HG03175 (cell line): ENCODE measurements at regions not wholly inside any gene's neighbourhood (a gene's known extent, or its start where the extent isn't known, plus 50 kb on each side); places are given as distances from the start of the nearest gene placed in this dataset.
A peak's percentile ranks its signal among the peaks of the same experiment; 100 is the strongest.
"Not testable (repeated sequence)": the region's sequence is repeated elsewhere in the genome, so short reads cannot be mapped to it uniquely, and the experiment has no call there.

Experiments
- ATAC-seq: cut with Tn5 transposase; IDR thresholded peaks from one replicate; pipeline ENCODE4 v1.9.1; 2021; ENCODE audit warnings: mild to moderate bottlenecking, moderate library complexity; ENCODE audit not compliant: unreplicated experiment

DNA sequence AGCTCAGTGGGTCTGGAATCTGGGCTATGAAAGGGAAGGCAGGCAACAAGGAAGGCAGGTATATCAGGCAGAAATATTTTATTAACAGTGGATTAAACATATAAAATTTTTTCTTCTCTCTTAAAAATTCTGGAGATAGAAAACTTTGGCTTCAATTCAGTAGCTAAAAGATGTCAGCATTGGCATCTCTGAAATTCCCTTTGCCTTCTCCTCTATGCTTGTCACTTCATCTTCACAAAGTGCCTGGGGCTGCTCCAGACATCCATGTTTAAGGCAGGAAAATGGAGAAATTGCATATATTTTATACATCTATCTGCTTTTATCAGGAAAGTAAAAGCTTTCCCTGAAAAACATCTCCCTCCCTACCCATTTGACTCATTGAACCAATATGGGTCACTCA, 894.1 kb upstream of the API5 start:
- ATAC-seq: no peak

DNA sequence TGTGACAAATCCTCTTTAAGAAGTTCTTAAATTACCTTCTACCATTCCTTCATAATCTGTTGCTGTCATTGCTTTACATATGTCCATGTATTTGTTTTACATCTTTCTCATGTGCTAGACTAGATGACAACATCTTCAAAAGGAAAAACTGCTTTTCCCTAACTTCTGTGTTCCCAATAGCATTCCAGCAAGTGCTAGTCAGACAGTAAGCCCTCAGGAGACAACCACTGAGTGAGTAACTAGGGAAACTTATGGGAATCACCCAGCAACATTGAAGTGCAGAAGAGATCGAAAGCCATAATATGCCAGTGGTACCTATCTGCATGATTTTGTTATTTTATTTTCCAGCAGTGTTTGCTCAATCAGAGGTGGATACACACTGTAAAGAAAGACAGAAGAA, 889.7 kb upstream of the API5 start:
- no peak for ATAC-seq

DNA sequence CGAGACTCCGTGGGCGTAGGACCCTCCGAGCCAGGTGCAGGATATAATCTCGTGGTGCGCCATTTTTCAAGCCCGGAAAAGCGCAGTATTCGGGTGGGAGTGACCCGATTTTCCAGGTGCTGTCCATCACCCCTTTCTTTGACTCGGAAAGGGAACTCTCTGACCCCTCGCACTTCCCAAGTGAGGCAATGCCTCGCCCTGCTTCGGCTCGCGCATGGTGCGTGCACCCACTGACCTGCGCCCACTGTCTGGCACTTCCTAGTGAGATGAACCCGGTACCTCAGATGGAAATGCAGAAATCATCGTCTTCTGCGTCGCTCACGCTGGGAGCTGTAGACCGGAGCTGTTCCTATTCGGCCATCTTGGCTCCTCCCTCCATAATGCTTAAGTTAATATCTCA, 876.9 kb upstream of the API5 start:
- not testable (repeated sequence) for ATAC-seq

DNA sequence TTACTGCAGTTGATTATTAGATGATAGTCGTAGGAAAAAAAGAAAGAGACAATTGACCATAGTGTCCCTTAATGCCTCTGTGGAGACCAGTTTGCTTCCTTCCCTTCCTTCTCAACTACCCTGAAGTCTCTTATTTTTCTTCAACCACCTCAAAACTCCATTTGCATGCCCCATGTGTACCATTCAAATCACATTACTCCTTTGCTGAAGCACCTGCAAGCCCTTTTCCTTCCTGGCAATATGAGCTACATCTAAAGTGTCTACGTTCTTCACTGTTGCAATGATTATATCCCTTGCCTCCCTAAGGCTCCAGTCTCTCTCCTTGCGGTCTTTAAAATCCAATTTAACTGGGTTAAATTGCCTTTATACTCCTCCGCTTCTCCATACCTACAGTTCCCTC, 867.4 kb upstream of the API5 start:
- no peak for ATAC-seq

DNA sequence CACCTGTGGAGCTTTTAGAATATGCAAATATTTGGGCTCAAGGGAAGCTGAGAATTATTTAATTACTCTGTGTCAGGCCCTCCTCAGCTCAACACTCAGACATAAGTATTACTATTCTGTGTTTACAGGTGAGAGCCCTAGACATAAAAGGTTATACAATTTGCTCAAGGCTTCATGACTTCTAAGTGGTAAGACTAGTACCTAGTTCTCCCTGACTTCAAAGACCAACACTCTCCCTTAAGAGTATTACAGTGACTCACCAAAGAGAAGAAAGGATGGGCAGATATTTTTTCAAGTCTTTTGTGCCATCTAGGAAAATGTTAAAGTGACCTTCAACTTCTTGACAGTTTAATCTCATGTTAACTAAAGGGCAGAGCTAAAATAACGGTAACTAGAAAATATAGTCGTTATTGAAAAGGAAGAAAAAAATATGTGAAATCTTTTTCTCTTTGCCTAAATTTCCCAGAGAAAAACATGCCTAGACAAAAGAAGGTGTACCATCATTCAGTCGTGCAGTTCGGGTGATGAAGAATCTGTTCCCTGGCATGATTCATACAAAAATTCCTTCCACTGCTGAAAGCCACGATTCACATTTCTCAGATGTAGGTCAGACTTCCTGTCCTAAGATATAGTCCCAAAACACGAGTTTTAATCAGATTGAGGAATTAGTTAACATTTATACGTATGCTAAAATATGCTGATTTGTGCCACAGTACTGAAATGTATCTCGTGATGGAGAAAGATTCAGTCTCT, 849.1 kb upstream of the API5 start:
- ATAC-seq: no peak

DNA sequence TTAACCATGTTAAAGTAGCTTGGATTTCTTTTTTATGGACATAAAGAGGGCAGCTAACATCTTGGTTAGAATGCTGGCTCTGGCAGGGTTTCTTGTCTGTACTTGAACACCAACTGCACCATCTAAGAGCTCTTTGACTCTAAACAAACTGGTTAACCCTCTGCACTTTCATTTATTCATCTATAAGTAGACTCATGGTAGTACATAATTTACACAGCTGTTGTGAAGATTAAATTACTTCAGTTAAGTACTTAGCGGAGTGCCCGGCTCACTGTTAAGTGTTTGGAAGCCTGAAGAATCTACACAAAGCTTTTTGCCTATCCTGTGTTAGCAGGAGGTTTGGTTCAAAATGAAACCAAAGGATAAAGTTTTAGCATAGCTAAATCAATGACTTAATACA, 846.2 kb upstream of the API5 start:
- ATAC-seq: no peak

DNA sequence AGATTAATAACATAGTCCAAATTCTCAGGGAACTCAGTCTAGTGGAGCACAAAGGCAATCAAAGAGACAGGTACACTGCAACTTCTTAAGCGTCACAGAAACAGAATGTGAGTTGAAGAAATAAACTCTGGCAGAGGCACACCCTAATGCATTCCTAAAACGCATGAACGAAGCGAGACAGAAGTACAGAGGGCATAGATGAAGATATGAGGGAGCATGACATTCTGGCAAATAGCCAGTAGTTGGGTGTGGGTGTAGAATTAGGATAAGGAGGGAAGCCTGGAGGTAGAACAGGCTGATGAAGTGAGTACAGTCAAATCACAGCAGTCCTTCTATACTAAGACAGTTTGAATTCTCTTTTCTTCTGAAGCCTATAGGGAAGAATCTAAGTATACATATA, 838.7 kb upstream of the API5 start:
- ATAC-seq: no peak

DNA sequence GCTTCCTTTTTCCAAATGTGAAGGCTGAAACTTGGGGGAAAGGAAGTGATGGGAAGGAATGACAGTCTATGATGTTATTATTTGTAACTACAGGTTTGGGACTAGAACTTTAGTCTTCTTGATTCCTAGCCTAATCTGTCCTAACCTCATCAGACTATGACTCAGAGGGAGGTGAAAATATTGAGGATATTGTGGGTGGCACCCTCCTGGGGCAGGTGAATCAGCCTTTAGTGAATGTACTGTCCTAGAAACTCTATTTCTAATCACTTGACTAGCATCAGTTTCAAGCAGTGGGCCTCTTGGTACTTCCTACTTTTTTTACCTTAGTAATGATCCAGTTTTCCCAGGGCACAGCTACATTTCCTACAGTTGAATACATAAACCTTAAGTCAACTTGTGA, 829.0 kb upstream of the API5 start:
- ATAC-seq: no peak

DNA sequence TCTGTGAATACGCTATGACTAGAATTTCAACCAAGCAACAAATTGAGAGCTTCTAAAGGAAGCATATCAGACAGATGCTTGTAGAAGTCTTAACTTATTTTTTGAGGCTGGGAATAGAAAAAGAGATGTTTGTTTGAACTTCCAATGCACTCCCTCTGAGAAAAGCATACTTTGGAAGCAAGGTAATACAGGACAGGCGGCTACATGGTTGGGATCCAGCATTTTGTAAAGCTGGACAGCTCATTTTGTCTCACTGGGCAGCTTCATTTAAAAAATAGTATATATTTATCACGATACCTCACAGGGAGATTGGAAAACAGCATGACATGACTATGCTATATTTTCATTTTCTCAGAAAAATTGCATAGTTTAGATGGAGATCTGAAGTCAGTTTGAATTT, 821.3 kb upstream of the API5 start:
- no peak for ATAC-seq

DNA sequence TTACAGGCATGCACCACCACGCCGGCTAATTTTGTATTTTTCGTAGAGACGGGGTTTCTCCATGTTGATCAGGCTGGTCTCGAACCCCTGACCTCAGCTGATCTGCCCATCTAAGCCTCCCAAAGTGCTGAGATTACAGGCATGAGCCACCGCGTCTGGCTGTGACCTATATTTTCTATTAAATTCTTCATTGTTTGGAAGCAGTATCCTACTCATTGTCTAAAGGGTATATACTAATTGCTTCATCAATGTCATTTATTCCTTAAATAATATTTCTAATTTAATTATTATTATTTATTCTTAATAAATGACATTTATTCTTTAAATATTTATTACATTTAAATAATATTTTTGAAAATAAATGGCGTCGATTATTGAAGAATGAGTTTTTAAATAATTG, 817.3 kb upstream of the API5 start:
- no peak for ATAC-seq

DNA sequence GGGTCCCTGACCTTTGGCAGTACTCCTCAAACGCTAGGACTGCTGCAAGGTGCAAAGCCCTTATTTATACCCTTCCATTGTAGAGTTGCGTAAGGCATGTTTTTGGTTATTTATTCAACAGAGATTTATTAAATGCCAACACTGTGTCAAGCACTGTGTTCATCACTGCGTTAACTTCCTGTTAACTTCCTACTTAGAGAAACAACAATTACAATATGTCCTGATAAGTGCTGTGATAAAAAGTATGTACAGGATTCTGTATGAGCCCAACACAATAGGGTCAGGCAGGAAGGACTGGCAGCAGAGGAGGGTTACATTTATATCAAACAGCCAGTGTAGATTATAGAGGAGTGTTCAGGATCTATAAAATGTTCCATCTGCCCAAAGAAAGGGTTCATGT, 812.8 kb upstream of the API5 start:
- no peak for ATAC-seq

DNA sequence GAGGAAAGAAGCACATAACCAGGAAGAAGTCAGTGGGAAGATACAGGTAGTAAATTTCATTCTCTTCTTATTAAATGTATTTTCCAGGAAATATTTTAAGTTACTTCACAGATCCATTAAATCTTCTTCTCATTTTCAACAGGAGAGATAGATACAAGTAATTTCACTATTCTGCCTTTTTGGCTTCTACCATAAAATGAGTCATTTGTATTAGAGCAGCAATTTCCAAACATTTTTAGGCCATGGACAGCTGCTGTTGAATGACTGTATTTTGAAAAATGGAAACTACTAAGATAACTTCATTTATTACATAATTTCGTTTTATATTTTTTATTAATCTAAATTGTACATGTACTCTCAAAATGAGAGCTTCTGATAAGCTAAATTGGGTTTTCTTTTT, 809.6 kb upstream of the API5 start:
- no peak for ATAC-seq

DNA sequence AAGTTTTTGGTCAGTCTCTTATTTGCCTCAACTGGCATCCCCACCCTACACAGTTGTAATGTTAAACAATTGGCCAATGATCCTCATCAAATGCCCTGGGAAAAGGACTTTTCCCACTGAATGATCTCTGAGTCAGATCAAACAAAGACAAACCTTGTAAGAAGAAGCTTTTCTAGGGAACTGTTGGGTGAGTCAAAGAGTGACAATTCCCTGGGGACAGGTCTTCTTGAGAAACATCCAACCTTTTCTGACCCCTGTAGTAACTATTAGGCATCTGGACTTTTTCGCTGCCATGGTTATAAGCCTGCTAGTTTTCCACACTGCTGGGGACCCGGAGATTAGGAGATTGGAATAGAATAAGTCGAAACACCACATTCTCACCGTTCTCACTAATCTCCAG, 789.8 kb upstream of the API5 start:
- ATAC-seq: no peak

DNA sequence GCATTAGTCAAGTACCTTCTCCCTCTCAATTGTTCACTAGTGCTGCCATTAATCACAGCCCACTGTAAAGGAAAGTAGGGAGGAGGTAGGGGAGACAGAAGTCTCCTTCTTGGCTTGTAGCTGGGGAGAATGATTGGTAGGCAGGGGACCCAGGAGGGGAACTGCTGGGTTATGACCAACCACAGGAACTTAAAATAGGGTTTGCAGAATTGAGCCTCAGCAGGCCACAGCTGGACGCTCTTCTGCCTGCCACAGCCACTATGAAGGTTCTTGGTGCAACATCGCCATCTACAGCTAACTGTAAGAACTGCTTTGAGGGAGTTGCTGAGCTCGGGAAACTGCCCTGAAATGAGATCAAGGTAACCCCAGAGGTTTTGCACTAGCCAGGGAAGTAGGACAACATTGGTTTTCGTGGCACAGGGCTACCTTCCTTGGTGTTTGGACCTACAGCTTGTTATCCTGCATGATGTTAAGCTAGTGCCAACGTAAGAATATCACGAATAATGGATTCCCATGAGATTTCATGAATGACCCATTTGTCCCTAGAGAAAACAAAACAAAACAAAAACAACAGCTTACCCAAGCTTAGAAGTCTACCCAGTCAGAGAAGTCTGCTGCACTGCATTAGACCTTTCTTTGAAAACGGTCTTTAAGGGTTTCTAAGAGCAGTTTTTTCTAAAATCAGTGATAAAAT, 787.1 kb upstream of the API5 start:
- peak; percentile 93 for ATAC-seq

DNA sequence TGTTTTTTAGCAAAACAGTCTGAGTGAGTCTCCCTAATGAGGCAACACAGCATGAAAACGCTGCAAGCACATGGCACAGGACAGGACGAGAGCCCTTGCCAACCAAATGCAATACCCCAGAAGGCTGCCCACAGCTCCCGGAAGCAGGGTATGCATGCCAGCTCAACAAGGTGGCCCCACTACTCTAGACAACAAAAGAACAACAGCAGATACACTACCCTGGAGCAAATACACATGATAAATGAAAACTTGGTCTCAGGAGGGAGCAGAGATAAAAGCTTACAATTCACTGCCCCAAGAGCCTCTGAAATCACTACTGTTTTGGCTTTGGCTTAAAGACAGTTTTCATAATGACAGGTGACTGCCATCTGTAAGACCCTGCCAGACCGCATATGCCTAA, 785.4 kb upstream of the API5 start:
- no peak for ATAC-seq

DNA sequence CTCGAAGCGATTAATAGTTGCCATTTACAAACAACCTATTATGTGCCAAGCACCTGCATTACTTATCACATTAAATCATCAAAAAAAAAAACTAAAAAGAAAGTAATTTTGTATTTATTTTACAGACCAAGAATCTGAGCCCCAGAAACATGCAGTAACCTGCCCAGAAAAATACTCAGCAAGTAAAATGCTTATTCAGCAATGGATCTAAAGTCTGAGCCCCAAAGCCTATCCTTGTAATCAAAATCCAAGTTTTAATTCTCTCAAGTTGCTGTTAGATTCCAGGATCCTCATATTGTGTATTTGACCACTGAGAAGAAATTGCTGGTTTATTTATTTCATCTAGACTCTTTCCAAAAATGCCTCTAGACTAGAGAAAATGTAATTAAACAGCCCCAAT, 783.3 kb upstream of the API5 start:
- no peak for ATAC-seq

DNA sequence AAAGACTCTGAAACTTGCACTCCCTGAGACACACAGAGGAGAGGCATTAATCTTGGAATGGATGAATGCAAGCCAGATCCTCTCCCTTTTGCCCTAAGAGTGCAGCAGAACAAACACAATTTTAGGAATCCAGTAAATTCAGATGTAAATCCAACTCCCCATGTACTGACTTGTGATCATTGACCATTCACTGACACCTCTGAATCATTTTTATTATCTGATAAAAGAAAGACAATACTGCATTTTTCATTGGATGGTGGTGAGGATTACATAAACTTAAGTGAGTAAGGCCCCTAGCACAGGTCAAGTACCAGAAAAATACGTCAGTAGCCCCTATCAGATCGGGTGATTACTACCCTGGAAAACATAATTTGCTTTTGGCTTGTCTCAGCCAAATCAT, 782.9 kb upstream of the API5 start:
- ATAC-seq: no peak

DNA sequence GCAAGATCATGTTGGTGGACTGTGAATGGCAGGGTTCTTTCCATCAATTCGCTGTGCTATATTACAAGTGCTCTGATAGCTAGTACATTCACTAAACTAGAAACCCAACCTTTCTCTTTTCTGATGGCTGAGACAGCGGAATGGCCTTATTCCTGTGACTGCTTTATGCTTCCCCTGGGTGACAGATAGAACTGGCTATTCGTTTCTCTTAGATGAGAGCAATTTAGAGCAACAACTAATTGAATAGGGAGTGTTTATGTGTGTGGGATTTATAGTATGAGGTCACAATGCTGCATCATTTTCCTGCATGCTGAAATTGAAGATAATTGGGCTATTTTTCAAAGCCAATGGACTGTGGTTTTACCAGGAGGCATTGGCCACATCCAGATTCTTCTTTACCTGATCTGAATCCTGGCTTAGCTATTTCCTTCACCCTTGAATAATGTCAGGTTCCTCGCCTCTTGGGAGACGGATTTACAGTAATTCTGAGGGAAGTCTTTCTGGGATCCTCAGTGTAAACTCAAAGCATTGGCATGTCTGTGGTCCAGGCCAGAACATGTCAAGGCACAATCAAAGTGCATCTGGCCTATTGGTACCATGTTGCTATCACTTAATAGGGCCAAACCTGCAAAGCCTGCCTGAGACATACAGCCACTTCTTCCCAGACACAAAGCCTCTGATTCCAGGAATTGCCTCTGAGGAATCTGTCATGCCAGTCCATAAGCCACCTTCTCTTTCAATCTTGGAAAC, 775.0 kb upstream of the API5 start:
- ATAC-seq: no peak

DNA sequence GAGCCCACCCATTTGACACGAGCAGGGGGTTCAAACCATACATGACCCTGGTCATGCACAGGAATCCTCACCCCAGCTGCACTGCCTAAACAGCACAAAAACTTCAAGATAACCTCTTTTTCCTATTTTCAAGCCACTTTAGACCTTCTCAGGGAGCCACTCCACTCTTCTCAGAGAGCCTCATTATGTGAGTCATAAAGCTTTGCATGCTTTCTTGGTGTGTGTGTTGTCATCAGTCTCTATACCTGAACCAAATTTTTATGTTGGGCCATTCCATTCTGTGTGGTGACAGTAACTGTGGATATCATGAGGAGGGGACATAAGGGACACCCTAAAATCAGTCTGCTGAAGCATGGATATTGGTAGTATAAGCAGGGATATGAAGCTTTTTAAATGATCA, 769.5 kb upstream of the API5 start:
- ATAC-seq: no peak

DNA sequence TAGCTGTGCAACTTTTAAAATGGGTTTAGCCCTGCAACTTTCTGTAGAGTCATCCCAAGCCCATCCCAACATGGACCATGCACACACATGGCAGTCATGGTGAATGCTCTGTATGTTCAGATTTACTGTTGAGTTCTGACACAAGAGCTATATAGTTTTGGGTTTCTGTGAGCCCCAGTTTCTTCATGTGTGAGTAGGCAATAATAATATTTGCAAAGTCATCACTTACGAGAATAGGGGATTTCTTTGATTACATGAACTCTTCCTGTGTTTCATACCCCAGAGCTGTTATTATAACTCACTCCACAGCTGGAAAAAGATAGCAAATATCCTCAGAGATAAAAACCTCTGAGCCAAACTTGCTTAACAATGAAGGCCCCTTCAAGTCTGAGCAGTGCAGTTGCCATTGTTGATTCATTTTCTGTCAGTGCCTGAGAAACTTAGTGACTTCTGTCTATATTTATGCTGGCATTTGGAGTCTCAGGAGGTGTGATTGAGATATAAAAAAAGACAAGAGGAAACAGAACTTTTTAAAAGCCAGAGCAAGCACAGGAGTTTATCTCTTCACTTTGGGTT, 767.9 kb upstream of the API5 start:
- ATAC-seq: no peak

DNA sequence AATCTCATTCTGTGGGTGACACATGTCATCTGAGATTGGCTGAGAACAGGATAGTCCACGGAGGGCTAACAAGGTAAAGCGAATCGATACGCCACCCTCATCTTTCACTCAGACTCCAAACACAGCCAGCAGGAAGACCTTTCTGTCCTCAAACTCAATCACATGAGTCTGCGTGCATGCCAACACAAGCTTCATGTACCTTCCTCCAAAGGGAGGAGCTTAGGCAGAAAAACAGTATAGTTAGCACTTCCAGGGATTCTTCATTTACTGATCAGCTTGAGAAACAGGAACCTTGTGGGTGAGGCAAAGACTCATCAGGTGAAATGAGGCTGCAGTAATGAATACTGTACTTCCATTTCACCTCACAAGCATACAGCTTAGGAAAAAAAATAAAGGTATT, 767.1 kb upstream of the API5 start:
- no peak for ATAC-seq

DNA sequence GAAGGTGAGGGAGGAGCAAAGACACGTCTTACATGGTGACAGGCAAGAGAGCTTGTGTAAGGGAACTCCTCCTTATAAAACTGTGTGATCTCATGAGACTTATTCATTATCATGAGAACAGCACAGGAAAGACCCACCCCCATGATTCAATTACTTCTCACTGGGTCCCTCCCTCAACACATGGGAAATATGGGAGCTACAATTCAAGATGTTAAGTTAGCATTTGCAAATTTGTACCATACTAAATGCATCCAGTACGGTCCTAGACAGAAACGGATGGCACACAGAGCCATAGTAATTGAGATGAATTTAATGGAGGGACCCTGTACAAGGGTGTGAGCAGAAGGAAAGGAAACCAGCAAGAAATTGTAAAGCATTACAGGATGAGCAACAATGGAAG, 765.8 kb upstream of the API5 start:
- no peak for ATAC-seq
